ENCODE measurements at regions not wholly inside any gene's neighbourhood (a gene's known extent, or its start where the extent isn't known, plus 50 kb on each side); places are given as distances from the start of the nearest gene placed in this dataset.

- no peak for TF ChIP-seq CTCF (IDR thresholded peaks at IDR 0.05)
- no peak for TF ChIP-seq POLR2A (IDR thresholded peaks at IDR 0.05)
- no peak for TF ChIP-seq POLR2AphosphoS5 (IDR thresholded peaks at IDR 0.05)
These were observed 1594.6 kb upstream of the SLC39A10 start for GRCh38 chr2:194062401-194062800.

Measured in breast epithelium (tissue), 3 donors.